ENCODE measurements at regions not wholly inside any gene's neighbourhood (a gene's known extent, or its start where the extent isn't known, plus 50 kb on each side); places are given as distances from the start of the nearest gene placed in this dataset.

- DNase-seq (ENCODE audit: low read depth, low spot score): no peak
- in situ Hi-C loops (cut with HindIII; ENCODE audit: low sequenced_read_pairs): no loop called here
- no peak for TF ChIP-seq CTCF (IDR thresholded peaks at IDR 0.05; ENCODE audit: low read depth, low read length)
- H3K4me3 ChIP-seq (ENCODE audit: low read depth, low read length): no peak overlapping the region
Measured at GRCh38 chr18:55086906-55087305, 127.6 kb upstream of the CCDC68 start.

GRCh38 chr18:55085557-55086285 is 126.5 kb upstream of the CCDC68 start:
- DNase-seq (ENCODE audit: low read depth, low spot score): no peak
- in situ Hi-C loops (cut with HindIII; ENCODE audit: low sequenced_read_pairs): no loop called here
- no peak for TF ChIP-seq CTCF (IDR thresholded peaks at IDR 0.05; ENCODE audit: low read depth, low read length)
- no peak overlapping the region for H3K4me3 ChIP-seq (ENCODE audit: low read depth, low read length)

GRCh38 chr18:55084550-55084949 is 125.3 kb upstream of the CCDC68 start:
- in situ Hi-C loops (cut with HindIII; ENCODE audit: low sequenced_read_pairs): no loop called here
- no peak for DNase-seq (ENCODE audit: low read depth, low spot score)
- H3K4me3 ChIP-seq (ENCODE audit: low read depth, low read length): no peak overlapping the region
- no peak for TF ChIP-seq CTCF (IDR thresholded peaks at IDR 0.05; ENCODE audit: low read depth, low read length)

GRCh38 chr18:55083461-55083860 is 124.2 kb upstream of the CCDC68 start:
- no peak overlapping the region for H3K4me3 ChIP-seq (ENCODE audit: low read depth, low read length)
- DNase-seq (ENCODE audit: low read depth, low spot score): peak; percentile 52
- TF ChIP-seq CTCF (IDR thresholded peaks at IDR 0.05; ENCODE audit: low read depth, low read length): no peak
- in situ Hi-C loops (cut with HindIII; ENCODE audit: low sequenced_read_pairs): no loop called here

GRCh38 chr18:55079481-55080355 is 120.5 kb upstream of the CCDC68 start:
- in situ Hi-C loops (cut with HindIII; ENCODE audit: low sequenced_read_pairs): no loop called here
- no peak overlapping the region for H3K4me3 ChIP-seq (ENCODE audit: low read depth, low read length)
- peak; percentile 42 for DNase-seq (ENCODE audit: low read depth, low spot score)
- no peak for TF ChIP-seq CTCF (IDR thresholded peaks at IDR 0.05; ENCODE audit: low read depth, low read length)

- TF ChIP-seq CTCF (IDR thresholded peaks at IDR 0.05; ENCODE audit: low read depth, low read length): no peak
- DNase-seq (ENCODE audit: low read depth, low spot score): no peak
- H3K4me3 ChIP-seq (ENCODE audit: low read depth, low read length): no peak overlapping the region
- in situ Hi-C loops (cut with HindIII; ENCODE audit: low sequenced_read_pairs): no loop called here
Measured at GRCh38 chr18:55079067-55079466, 119.8 kb upstream of the CCDC68 start.
